Activated CD4-positive, alpha-beta T cell treated with anti-CD3 and anti-CD28 coated beads, Interleukin-2, amount 10 ng/mL, durations not matched to agents 24 days and 14 days (primary cell): ENCODE measurements at regions not wholly inside any gene's neighbourhood (a gene's known extent, or its start where the extent isn't known, plus 50 kb on each side); places are given as distances from the start of the nearest gene placed in this dataset.
"Not testable (repeated sequence)": the region's sequence is repeated elsewhere in the genome, so short reads cannot be mapped to it uniquely, and the experiment has no call there.

Experiments
- DNase-seq: peaks from one replicate; pipeline ENCODE4 v3.0.0; 2022
- H3K27ac Mint-ChIP-seq: one replicate; pipeline ENCODE4 v1.8.0; 2022; ENCODE audit warnings: mild to moderate bottlenecking, mixed read lengths
- H3K27me3 Mint-ChIP-seq: one replicate; pipeline ENCODE4 v1.8.0; 2022; ENCODE audit warnings: mixed read lengths
- H3K36me3 Mint-ChIP-seq: one replicate; pipeline ENCODE4 v1.8.0; 2022; ENCODE audit warnings: low read depth, mild to moderate bottlenecking, mixed read lengths
- H3K4me1 Mint-ChIP-seq: one replicate; pipeline ENCODE4 v1.8.0; 2021; ENCODE audit warnings: mixed read lengths
- H3K4me3 Mint-ChIP-seq: one replicate; pipeline ENCODE4 v1.8.0; 2022; ENCODE audit warnings: mild to moderate bottlenecking, moderate library complexity, mixed read lengths
- H3K9me3 Mint-ChIP-seq: one replicate; pipeline ENCODE4 v1.8.0; 2021; ENCODE audit warnings: mixed read lengths
- intact Hi-C: fragments of 100-400 bp; cut with micrococcal nuclease; formaldehyde crosslinking; loops from one replicate; pipeline ENCODE4 v1.15.1; 2023

DNA sequence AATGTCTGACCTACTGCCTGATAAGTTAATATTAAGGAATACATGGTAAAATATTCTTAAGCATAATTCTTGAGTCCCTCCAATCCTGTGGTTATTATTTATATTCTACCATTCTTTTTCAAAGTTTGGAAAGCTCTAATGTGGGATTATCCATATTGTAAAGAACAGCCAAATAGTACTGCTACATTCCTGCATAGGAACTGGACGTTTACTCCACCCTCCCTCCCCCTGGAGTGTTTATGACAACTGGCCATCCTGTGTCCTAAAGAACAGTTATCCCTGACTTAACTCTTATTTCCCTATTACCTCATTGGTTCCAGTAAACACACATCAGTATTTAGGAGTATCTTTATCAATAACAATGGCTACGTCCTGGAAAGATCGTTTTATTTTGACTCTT lies 308.7 kb upstream of the TFAP2D start:
- no peaks in the 10 kb centered on the region for H3K4me1 Mint-ChIP-seq
- no peak overlapping the region for H3K4me3 Mint-ChIP-seq
- DNase-seq, result no peak
- H3K27me3 Mint-ChIP-seq, result no peaks in the 10 kb centered on the region
- H3K36me3 Mint-ChIP-seq, result no peaks in the 10 kb centered on the region
- H3K9me3 Mint-ChIP-seq, result no peaks in the 10 kb centered on the region
- intact Hi-C loops, result no loop called here
- no peak overlapping the region for H3K27ac Mint-ChIP-seq

DNA sequence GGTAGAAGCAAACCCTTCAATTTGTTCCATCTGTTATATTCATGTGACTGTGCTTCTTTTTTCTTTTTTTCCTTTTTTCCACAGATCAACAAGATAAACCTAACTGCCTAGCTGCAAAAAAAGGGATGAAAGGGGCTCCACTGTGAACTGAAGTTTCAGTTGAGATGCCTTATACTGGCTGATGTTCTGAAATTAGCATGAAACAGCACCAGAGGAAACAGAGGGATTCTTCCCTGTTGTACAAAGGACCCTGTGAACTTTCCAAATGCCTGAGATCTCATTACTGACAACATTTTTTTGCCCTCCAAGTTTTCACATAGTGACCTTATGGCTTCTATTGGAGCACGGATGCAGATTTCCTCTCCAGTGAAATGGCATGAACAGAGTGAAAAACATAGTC lies 302.7 kb upstream of the TFAP2D start:
- H3K27me3 Mint-ChIP-seq, result no peaks in the 10 kb centered on the region
- no peaks in the 10 kb centered on the region for H3K4me1 Mint-ChIP-seq
- H3K9me3 Mint-ChIP-seq, result no peaks in the 10 kb centered on the region
- H3K27ac Mint-ChIP-seq, result no peak overlapping the region
- intact Hi-C loops, result no loop called here
- DNase-seq, result no peak
- no peaks in the 10 kb centered on the region for H3K36me3 Mint-ChIP-seq
- H3K4me3 Mint-ChIP-seq, result no peak overlapping the region

DNA sequence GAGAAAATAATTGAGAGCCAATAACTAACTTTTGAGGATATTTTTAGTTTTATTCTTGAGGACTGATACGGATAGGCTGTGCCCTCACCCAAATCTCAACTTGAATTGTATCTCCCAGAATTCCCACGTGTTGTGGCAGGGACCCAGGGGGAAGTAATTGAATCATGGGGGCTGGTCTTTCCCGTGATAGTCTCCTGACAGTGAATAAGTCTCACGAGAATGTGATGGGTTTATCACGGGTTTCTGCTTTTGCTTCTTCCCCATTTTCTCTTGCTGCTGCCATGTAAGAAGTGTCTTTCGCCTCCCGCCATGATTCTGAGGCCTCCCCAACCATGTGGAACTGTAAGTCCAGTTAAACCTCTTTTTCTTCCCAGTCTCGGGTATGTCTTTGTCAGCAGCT lies 292.3 kb upstream of the TFAP2D start:
- DNase-seq, intact Hi-C loops, H3K4me1 Mint-ChIP-seq, H3K4me3 Mint-ChIP-seq, H3K9me3 Mint-ChIP-seq, H3K27ac Mint-ChIP-seq, H3K27me3 Mint-ChIP-seq, H3K36me3 Mint-ChIP-seq: not testable (repeated sequence)

DNA sequence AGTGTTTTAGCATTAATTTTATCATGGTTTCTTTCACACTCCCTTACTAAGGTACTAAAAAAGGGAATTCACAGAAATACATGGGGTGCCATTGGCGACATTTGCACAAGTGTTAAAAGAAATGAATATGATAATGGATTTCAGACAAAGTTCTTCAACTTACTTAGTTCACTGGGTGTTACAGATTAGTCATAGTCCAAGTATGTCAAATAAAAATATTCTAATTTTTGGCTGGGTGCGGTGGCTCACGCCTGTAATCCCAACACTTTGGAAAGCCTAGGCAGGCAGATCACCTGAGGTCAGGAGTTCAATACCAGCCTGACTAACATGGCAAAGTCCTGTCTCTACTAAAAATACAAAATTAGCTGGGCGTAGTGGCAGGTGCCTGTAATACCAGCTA lies 286.1 kb upstream of the TFAP2D start:
- intact Hi-C loops, result no loop called here
- H3K4me3 Mint-ChIP-seq, result no peak overlapping the region
- no peak overlapping the region for H3K27ac Mint-ChIP-seq
- H3K9me3 Mint-ChIP-seq, result no peaks in the 10 kb centered on the region
- DNase-seq, result no peak
- no peaks in the 10 kb centered on the region for H3K36me3 Mint-ChIP-seq
- H3K27me3 Mint-ChIP-seq, result no peaks in the 10 kb centered on the region
- no peaks in the 10 kb centered on the region for H3K4me1 Mint-ChIP-seq

DNA sequence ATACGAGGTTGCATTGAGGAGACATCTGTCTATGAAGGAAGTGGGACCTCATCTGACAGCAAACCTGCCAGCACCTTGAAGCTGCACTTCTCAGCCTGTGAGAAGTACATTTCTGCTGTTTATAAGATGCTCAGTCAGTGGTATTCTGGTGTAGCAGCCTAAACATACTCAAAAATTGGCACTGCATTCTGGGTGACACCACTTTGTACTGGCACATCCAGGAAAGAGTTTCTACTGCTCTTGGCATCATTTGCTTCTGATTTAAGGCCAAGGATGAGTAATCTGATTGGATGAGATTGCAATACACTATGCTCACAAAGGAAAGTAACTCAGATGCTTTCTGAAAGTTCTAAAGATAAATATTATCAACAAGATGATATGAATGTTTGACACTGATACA lies 275.4 kb upstream of the TFAP2D start:
- no peaks in the 10 kb centered on the region for H3K9me3 Mint-ChIP-seq
- no peak for DNase-seq
- H3K27me3 Mint-ChIP-seq, result no peaks in the 10 kb centered on the region
- H3K27ac Mint-ChIP-seq, result no peak overlapping the region
- H3K36me3 Mint-ChIP-seq, result no peaks in the 10 kb centered on the region
- H3K4me3 Mint-ChIP-seq, result no peak overlapping the region
- H3K4me1 Mint-ChIP-seq, result no peaks in the 10 kb centered on the region
- intact Hi-C loops, result no loop called here

DNA sequence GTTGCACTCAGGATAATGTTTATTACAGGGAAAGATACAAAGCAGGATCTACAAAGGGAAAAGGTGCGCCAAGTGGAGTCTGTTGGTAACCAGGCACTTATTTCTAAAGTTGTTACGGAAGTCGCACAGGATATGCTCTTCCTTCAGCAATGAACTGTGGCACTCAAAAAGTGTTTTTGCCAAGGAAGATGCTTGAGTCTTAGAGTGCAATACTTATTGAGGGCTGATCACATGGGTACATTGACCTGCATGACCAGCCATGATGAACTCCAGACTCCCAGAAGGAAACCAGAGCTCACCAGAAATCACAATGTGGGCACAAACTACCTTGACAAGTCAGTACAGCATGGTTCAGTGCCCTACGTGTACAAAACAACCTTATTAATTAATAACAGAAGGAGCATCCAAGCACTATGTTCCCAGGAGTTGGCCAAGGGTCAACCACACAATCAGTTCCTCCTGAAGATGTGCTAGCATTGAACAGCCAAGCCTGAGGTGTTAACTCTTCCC lies 270.7 kb upstream of the TFAP2D start:
- H3K4me3 Mint-ChIP-seq, result no peak overlapping the region
- no peaks in the 10 kb centered on the region for H3K27me3 Mint-ChIP-seq
- H3K27ac Mint-ChIP-seq, result no peak overlapping the region
- H3K4me1 Mint-ChIP-seq, result no peaks in the 10 kb centered on the region
- intact Hi-C loops, result no loop called here
- no peak for DNase-seq
- H3K9me3 Mint-ChIP-seq, result no peaks in the 10 kb centered on the region
- H3K36me3 Mint-ChIP-seq, result no peaks in the 10 kb centered on the region

DNA sequence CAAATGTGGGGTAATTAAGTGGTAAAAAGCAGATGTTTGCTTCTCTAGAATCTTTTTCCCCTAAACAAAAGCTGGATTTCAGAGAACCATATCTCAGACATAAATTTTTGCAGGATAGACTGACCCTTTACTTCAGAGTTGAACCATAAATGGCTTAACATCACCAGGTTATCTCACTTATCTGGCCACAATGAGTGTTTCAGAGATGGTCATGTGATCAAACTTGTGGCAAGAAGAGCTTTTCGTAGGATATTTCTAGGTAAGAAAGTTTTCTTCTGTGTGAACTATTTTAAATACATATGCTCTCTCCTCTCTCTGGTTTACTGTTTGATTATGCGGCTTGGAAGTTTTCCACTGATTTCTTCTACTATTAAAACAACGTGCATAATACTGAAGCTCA lies 270.2 kb upstream of the TFAP2D start:
- DNase-seq, result no peak
- H3K36me3 Mint-ChIP-seq, result no peaks in the 10 kb centered on the region
- no peaks in the 10 kb centered on the region for H3K9me3 Mint-ChIP-seq
- H3K4me1 Mint-ChIP-seq, result no peaks in the 10 kb centered on the region
- intact Hi-C loops, result no loop called here
- H3K27ac Mint-ChIP-seq, result no peak overlapping the region
- no peaks in the 10 kb centered on the region for H3K27me3 Mint-ChIP-seq
- no peak overlapping the region for H3K4me3 Mint-ChIP-seq

DNA sequence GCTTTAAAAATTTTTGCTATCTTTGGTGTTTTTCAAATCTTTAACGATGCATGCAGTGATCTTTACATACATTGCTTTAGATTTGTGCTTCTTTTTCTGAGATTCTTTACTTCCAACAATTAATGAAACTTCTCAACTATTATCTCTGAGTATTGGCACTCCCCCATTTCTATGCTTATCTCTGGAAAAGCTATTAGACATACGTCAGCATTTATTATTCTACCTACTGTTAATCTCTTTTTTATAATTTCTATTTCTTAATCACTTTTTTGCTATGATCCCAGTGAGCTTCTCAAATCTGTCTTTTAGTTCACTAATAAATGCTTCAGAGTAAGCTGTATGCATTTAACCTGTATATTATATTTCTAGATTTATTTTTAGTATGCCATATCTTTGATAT lies 264.2 kb upstream of the TFAP2D start:
- no peak for DNase-seq
- H3K4me1 Mint-ChIP-seq, result no peaks in the 10 kb centered on the region
- intact Hi-C loops, result no loop called here
- H3K4me3 Mint-ChIP-seq, result no peak overlapping the region
- H3K27ac Mint-ChIP-seq, result no peak overlapping the region
- no peaks in the 10 kb centered on the region for H3K9me3 Mint-ChIP-seq
- H3K27me3 Mint-ChIP-seq, result no peaks in the 10 kb centered on the region
- no peaks in the 10 kb centered on the region for H3K36me3 Mint-ChIP-seq

DNA sequence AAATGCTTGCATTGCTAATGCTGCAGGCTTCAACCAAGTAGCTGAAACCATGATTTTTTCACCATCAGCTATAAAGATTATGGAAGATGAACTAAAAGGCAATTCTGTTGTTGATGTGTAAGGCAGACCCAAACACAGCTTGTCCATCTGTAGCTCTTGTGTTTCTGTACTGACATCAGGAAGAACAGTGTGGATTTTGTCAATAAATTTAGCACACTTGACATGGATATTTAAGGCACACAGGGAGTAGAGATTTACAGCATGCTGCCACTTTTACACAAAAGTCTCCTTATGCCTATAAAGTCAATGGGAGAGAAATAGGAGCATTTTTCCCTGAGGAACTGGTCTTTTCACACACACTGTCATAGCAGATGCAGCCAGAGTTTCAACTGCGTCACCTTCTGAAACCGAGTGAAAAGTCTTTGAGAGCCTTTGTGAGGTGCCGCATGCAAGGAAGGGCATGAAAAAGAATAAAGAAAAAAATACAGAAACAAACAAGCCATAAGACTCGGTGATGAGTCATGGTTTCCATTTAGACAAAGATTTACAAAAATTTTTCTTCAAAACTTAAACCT lies 261.4 kb upstream of the TFAP2D start:
- intact Hi-C loops, result no loop called here
- Mint-ChIP-seq H3K9me3 (no peaks in the 10 kb centered on the region), H3K36me3 (no peaks in the 10 kb centered on the region), H3K27ac (no peak overlapping the region), H3K4me1 (no peaks in the 10 kb centered on the region), H3K27me3 (no peaks in the 10 kb centered on the region), H3K4me3 (no peak overlapping the region)
- no peak for DNase-seq

DNA sequence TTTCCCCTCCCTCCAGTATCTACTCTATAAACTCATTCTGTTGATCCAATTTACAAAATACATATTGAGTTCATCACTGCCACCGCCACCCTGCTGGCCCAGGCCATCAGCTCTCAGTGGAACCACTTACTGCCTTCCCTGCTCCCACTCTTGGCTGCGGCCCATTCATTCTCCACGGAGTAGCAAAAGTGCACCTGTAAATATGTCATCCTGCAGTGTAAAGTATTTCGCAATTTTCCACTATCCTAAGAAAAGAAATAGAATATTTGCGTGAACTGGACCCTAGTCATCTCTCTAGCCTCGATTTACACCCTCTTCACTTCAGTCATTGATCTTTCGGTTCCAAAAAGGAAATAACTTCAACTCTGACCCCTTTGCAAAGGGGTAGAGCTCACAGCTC lies 258.3 kb upstream of the TFAP2D start:
- intact Hi-C loops, result no loop called here
- no peak for DNase-seq
- H3K27ac Mint-ChIP-seq, result no peak overlapping the region
- no peaks in the 10 kb centered on the region for H3K36me3 Mint-ChIP-seq
- H3K9me3 Mint-ChIP-seq, result no peaks in the 10 kb centered on the region
- no peaks in the 10 kb centered on the region for H3K4me1 Mint-ChIP-seq
- no peak overlapping the region for H3K4me3 Mint-ChIP-seq
- no peaks in the 10 kb centered on the region for H3K27me3 Mint-ChIP-seq

DNA sequence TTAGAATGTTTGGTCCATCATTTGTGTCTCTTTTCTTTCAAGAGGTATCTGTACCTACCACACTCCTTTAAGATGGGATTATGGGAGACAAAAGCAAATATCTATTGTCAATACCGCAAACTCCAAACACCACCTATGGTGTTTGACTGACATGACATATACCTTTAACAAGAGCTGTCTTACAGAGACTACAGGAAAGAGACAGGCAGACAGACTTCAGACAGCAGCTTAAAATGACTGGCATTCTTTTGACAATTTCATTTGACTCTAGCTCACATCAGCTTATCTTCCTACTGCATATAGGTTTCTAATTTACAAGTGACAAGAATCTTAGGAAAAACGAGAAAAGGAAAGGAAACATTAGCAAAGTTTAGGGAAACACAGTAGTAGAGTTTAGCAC lies 256.0 kb upstream of the TFAP2D start:
- Mint-ChIP-seq H3K36me3 (no peaks in the 10 kb centered on the region), H3K27ac (no peak overlapping the region), H3K9me3 (no peaks in the 10 kb centered on the region), H3K4me1 (no peaks in the 10 kb centered on the region), H3K4me3 (no peak overlapping the region), H3K27me3 (no peaks in the 10 kb centered on the region)
- DNase-seq, result no peak
- intact Hi-C loops, result no loop called here

DNA sequence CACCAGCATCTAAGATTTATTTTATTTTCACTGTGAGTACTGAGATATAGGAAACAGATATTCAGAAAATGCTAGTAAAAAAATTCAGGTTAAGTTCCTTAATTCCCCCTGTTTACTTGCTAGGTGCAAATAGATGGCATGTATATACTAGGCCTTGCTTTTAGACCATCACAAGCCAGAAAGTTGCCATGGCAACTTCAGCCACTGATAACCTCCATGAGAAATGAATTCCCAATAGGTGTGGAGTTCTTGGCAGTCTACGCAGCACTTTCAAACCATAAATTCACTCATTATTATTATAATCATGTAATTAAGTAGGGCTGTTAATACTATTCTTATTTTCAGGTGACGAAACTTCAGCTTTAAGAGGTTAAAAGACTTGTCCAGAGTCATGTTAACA lies 251.6 kb upstream of the TFAP2D start:
- intact Hi-C loops, result no loop called here
- no peaks in the 10 kb centered on the region for H3K36me3 Mint-ChIP-seq
- DNase-seq, result no peak
- H3K9me3 Mint-ChIP-seq, result no peaks in the 10 kb centered on the region
- no peak overlapping the region for H3K27ac Mint-ChIP-seq
- H3K27me3 Mint-ChIP-seq, result no peaks in the 10 kb centered on the region
- H3K4me3 Mint-ChIP-seq, result no peak overlapping the region
- H3K4me1 Mint-ChIP-seq, result no peaks in the 10 kb centered on the region

DNA sequence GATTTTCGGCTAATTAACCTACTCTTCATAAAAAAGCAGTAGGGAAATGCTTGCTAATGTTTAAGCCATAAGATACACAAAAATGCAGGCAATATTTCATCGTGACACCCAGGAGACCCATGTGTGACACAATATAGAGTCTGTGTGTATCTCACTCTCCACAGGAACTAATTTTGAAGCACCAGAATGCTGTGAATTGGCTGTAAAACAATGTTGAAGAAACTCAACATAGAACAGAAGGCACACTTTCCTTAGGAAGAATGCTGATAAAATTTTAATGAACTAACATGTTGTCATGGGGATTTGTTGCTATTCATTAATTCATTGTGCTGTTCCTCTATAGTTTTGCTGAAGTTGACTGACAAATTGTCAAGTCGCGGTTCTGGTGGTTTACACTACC lies 249.4 kb upstream of the TFAP2D start:
- Mint-ChIP-seq H3K27me3 (no peaks in the 10 kb centered on the region), H3K27ac (no peak overlapping the region), H3K36me3 (no peaks in the 10 kb centered on the region), H3K9me3 (no peaks in the 10 kb centered on the region), H3K4me1 (no peaks in the 10 kb centered on the region), H3K4me3 (no peak overlapping the region)
- intact Hi-C loops, result no loop called here
- DNase-seq, result no peak

DNA sequence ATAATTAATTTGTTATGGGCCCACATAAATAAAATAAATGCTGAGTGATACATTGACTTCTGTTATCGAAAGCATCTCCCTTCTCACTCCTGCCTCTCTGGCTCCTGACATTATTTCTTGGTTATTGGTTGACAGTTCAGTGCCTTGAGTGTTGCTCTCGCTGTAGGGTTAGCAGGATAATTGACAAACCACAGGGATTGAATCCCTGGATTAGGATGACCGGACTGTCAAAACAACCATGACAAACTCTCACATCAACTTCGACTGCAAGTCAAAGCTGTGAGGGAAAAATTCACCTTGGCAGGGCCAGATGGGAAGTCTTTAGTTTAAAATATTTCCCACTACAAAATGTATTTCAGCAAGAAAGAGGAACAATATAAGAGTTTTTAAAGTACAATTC lies 245.4 kb upstream of the TFAP2D start:
- Mint-ChIP-seq H3K4me1 (no peaks in the 10 kb centered on the region), H3K27ac (no peak overlapping the region), H3K4me3 (no peak overlapping the region), H3K27me3 (no peaks in the 10 kb centered on the region), H3K36me3 (no peaks in the 10 kb centered on the region), H3K9me3 (no peaks in the 10 kb centered on the region)
- DNase-seq, result no peak
- intact Hi-C loops, result no loop called here

DNA sequence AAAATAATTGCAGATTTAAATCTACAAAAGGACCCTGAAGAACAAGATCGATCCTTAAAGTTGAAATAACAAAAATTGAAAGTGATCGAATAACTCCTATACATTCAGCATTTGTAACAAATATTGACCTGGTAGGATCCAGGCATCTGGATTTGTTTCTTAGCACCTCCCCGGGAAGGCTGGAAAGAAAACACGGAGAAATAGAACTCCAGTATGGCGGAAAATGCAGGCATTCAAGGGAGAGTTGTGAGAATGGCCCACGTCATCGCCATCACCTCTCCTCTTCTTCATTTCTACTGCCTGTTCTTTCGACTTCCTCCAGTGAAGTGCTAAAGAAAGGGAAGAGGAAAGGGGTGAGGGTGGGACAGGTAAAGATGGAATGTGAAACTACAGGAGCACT lies 242.3 kb upstream of the TFAP2D start:
- Mint-ChIP-seq H3K4me3 (no peak overlapping the region), H3K4me1 (no peaks in the 10 kb centered on the region), H3K9me3 (no peaks in the 10 kb centered on the region), H3K27ac (no peak overlapping the region), H3K27me3 (no peaks in the 10 kb centered on the region), H3K36me3 (no peaks in the 10 kb centered on the region)
- intact Hi-C loops, result no loop called here
- no peak for DNase-seq
